ENCODE measurements at regions not wholly inside any gene's neighbourhood (a gene's known extent, or its start where the extent isn't known, plus 50 kb on each side); places are given as distances from the start of the nearest gene placed in this dataset.

- TF ChIP-seq CTCF (conservative IDR thresholded peaks at IDR 0.05 in 1 of 2, IDR thresholded peaks at IDR 0.05 in 1 of 2; ENCODE audit: low read depth in 1 of 2, low read length in 2 of 2) = no peak
- TF ChIP-seq EZH2 (IDR thresholded peaks at IDR 0.05; ENCODE audit: low read length, missing control alignments) = no peak
These were observed 128.1 kb upstream of the SMIM23 start for GRCh38 chr5:171657473-171657872.

All from fibroblast of lung (primary cell).